Retinal pigment epithelial cell (primary cell): ENCODE measurements at regions not wholly inside any gene's neighbourhood (a gene's known extent, or its start where the extent isn't known, plus 50 kb on each side); places are given as distances from the start of the nearest gene placed in this dataset.

Source experiments
- DNase-seq: peaks from one replicate; pipeline ENCODE4 v3.0.0-alpha.2; 2010; ENCODE audit warnings: low read depth
- H3K4me3 ChIP-seq: 2 replicates; pipeline ENCODE4 v1.5.1; 2011; ENCODE audit warnings: mild to moderate bottlenecking, low read length, control low read depth, moderate library complexity
- TF ChIP-seq, protein P1 (sequence below): conservative IDR thresholded peaks from 2 replicates; pipeline ENCODE4 v1.5.1; 2011; ENCODE audit warnings: low read depth, low read length, control low read depth, inconsistent platforms

DNA sequence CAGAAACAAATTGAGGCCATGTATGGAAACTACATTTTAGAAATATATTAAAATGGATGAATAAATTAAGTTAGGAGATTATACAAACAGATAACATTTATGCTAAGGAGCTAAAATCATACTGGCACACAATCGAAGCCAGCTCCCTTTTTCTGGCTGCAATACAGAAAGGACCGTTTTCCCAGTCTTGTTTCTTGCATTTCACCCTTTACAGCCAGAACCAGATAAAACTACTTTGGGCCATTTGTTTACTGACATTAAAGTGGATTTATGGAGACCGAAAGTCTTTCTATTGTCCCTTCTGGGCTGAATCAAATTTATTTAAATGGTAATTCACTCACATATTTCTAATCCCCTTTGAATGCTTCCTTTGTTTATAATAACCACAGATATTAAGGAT, 50.1 kb upstream of the CNTN3 start:
- DNase-seq, result no peak
- H3K4me3 ChIP-seq, result no peak overlapping the region
- TF ChIP-seq, protein P1, sequence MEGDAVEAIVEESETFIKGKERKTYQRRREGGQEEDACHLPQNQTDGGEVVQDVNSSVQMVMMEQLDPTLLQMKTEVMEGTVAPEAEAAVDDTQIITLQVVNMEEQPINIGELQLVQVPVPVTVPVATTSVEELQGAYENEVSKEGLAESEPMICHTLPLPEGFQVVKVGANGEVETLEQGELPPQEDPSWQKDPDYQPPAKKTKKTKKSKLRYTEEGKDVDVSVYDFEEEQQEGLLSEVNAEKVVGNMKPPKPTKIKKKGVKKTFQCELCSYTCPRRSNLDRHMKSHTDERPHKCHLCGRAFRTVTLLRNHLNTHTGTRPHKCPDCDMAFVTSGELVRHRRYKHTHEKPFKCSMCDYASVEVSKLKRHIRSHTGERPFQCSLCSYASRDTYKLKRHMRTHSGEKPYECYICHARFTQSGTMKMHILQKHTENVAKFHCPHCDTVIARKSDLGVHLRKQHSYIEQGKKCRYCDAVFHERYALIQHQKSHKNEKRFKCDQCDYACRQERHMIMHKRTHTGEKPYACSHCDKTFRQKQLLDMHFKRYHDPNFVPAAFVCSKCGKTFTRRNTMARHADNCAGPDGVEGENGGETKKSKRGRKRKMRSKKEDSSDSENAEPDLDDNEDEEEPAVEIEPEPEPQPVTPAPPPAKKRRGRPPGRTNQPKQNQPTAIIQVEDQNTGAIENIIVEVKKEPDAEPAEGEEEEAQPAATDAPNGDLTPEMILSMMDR, result no peak
